ENCODE measurements at regions not wholly inside any gene's neighbourhood (a gene's known extent, or its start where the extent isn't known, plus 50 kb on each side); places are given as distances from the start of the nearest gene placed in this dataset.

GRCh38 chr5:56688402-56688801 lies 126.9 kb upstream of the MAP3K1 start:
- no peaks in the 10 kb centered on the region for H3K36me3 ChIP-seq
- H3K4me1 ChIP-seq = peaks cover 0 to 42% (median 0%) of the 10 kb centered on the region in 9 donors
- intact Hi-C loops (cut with DNase I) = no loop called here
- H3K27me3 ChIP-seq = no peaks in the 10 kb centered on the region
- H3K9me3 ChIP-seq = no peaks in the 10 kb centered on the region
- ATAC-seq = no peak
- H3K4me3 ChIP-seq = no peak overlapping the region
- no peak for DNase-seq
- TF ChIP-seq CTCF (IDR thresholded peaks at IDR 0.05) = no peak
- H3K27ac ChIP-seq = no peak overlapping the region
- WGBS, 2 donors = 78 to 86% methylated on average over 1 of the region's 1 CpG

GRCh38 chr5:56686337-56687195 lies 128.8 kb upstream of the MAP3K1 start:
- Histone ChIP-seq H3K4me1 (peaks cover 0 to 28% (median 0%) of the 10 kb centered on the region in 9 donors), H3K9me3 (no peaks in the 10 kb centered on the region), H3K27me3 (no peaks in the 10 kb centered on the region), H3K4me3 (no peak overlapping the region), H3K36me3 (no peaks in the 10 kb centered on the region), H3K27ac (peak overlapping the region in 1 of 10 donors; percentile 79)
- no peak for TF ChIP-seq CTCF (IDR thresholded peaks at IDR 0.05)
- ATAC-seq (no peak), DNase-seq (no peak)
- intact Hi-C loops (cut with DNase I) = no loop called here
- WGBS, 2 donors = 74 to 86% methylated on average over 5 of the region's 5 CpGs

DNA sequence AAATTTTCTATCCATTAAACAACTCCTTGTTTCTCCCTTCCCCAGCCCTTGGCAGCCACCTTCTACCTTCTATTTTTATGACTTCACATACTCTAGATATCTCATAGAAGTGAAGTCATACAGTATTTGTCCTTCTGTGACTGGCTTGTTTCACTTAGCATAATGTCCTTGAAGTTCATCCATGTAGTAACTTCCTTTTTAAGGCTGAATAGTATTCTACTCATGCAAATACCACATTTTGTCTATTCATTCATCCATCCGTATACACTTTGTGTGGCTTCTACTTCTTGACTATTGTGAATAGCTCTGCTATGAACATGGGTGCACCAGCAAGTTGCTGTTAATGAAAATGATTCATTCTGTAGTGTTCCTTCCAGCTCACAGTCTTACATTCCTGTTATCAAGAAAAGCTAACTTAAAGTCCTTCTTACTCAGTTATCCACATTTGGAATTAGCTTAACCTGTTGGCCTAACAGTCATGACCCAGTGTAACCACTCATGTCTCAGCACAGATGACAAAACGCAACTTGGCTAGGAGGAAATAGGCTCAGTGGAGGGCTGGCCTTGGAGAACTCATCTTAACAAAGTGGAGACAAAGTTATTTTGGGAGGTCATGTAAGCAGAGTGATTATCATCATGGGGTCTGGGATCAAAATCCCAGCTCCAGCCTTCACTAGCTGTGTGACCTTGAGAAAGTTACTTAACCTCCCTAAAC lies 129.7 kb upstream of the MAP3K1 start:
- no peaks in the 10 kb centered on the region for H3K27me3 ChIP-seq
- H3K4me3 ChIP-seq = no peak overlapping the region
- H3K9me3 ChIP-seq = no peaks in the 10 kb centered on the region
- peaks cover 0 to 25% (median 0%) of the 10 kb centered on the region in 9 donors for H3K4me1 ChIP-seq
- TF ChIP-seq CTCF (IDR thresholded peaks at IDR 0.05) = no peak
- WGBS, 2 donors = 38 to 64% methylated on average over 2 of the region's 2 CpGs
- H3K36me3 ChIP-seq = no peaks in the 10 kb centered on the region
- no peak for DNase-seq
- no peak for ATAC-seq
- intact Hi-C loops (cut with DNase I) = no loop called here
- H3K27ac ChIP-seq = peak overlapping the region in 1 of 10 donors; percentile 79

DNA sequence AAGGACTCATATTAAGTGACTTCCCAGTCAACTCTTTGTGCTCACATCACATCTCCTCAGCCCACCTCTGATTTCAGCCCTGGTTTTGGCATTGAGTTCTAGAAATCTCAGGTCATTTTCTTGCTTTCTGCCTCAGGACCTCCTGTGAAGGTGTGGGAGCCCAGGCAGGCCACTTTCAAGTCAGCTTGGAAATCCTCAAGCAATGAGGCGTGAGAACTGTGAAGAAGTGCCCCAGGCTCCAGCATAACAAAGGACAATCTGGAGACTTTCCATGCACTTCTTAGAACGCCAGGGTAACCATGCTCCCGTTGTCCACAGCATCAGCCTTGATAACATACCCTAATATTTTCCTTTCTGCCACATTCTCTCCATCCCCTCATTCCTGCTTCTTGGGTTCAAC lies 131.2 kb upstream of the MAP3K1 start:
- H3K4me3 ChIP-seq = no peak overlapping the region
- no peak for DNase-seq
- no peak overlapping the region for H3K27ac ChIP-seq
- WGBS, 2 donors = 82 to 92% methylated on average over 3 of the region's 3 CpGs
- H3K27me3 ChIP-seq = no peaks in the 10 kb centered on the region
- no peak for ATAC-seq
- no peaks in the 10 kb centered on the region for H3K36me3 ChIP-seq
- no peaks in the 10 kb centered on the region for H3K9me3 ChIP-seq
- TF ChIP-seq CTCF (IDR thresholded peaks at IDR 0.05) = no peak
- H3K4me1 ChIP-seq = peaks cover 0 to 29% (median 0%) of the 10 kb centered on the region in 9 donors
- intact Hi-C loops (cut with DNase I) = no loop called here

All from heart right ventricle (tissue), 16 donors.